OCI-M1 (cell line): ENCODE measurements at regions not wholly inside any gene's neighbourhood (a gene's known extent, or its start where the extent isn't known, plus 50 kb on each side); places are given as distances from the start of the nearest gene placed in this dataset.
A peak's percentile ranks its signal among the peaks of the same experiment; 100 is the strongest.
"Not testable (repeated sequence)": the region's sequence is repeated elsewhere in the genome, so short reads cannot be mapped to it uniquely, and the experiment has no call there.

ENCODE experiments used
- DNase-seq: peaks from one replicate; lab custom pipeline; 2025; lab: John Stamatoyannopoulos, UW

- DNase-seq, result no peak
Observed at GRCh38 chr2:175766880-175767279, 235.2 kb downstream of the LNPK start.

- peak; percentile 41 for DNase-seq
Observed at GRCh38 chr2:175755656-175756386, 246.2 kb downstream of the LNPK start.

- no peak for DNase-seq
Observed at GRCh38 chr2:175755169-175755568, 246.9 kb downstream of the LNPK start.

- DNase-seq, result no peak
Observed at GRCh38 chr2:175750195-175750594, 251.9 kb downstream of the LNPK start.

- DNase-seq, result no peak
Observed at GRCh38 chr2:175745911-175746310, 256.2 kb downstream of the LNPK start.

GRCh38 chr2:175744000-175744399 lies 258.1 kb downstream of the LNPK start:
- DNase-seq, result peak; percentile 76

GRCh38 chr2:175743011-175743410 lies 259.1 kb downstream of the LNPK start:
- peak; percentile 20 for DNase-seq

GRCh38 chr2:175742367-175742766 lies 259.7 kb downstream of the LNPK start:
- DNase-seq, result peak; percentile 20

- DNase-seq, result no peak
Observed at GRCh38 chr2:175741164-175741563, 260.9 kb downstream of the LNPK start.

GRCh38 chr2:175737722-175738361 lies 264.2 kb downstream of the LNPK start:
- no peak for DNase-seq

- DNase-seq, result no peak
Observed at GRCh38 chr2:175734686-175735085, 267.4 kb downstream of the LNPK start.

GRCh38 chr2:175732531-175732930 lies 269.5 kb downstream of the LNPK start:
- no peak for DNase-seq

- no peak for DNase-seq
Observed at GRCh38 chr2:175730050-175730449, 272.0 kb downstream of the LNPK start.

- DNase-seq, result peak; percentile 55
Observed at GRCh38 chr2:175729049-175729706, 272.9 kb downstream of the LNPK start.

GRCh38 chr2:175728032-175728431 lies 274.0 kb downstream of the LNPK start:
- DNase-seq, result no peak

GRCh38 chr2:175726223-175726622 lies 275.8 kb downstream of the LNPK start:
- DNase-seq, result peak; percentile 93

GRCh38 chr2:175709248-175709647 lies 292.8 kb downstream of the LNPK start:
- DNase-seq, result no peak

- DNase-seq, result no peak
Observed at GRCh38 chr2:175707322-175707721, 294.7 kb downstream of the LNPK start.

- DNase-seq, result not testable (repeated sequence)
Observed at GRCh38 chr2:175704568-175704967, 297.5 kb downstream of the LNPK start.

GRCh38 chr2:175698061-175698460 lies 304.0 kb downstream of the LNPK start:
- no peak for DNase-seq

- DNase-seq, result peak; percentile 86
Observed at GRCh38 chr2:175690113-175690837, 311.8 kb downstream of the LNPK start.

- DNase-seq, result no peak
Observed at GRCh38 chr2:175688243-175688642, 313.8 kb downstream of the LNPK start.
